ENCODE measurements at regions not wholly inside any gene's neighbourhood (a gene's known extent, or its start where the extent isn't known, plus 50 kb on each side); places are given as distances from the start of the nearest gene placed in this dataset.

- Mint-ChIP-seq H3K27me3 (peaks cover 2% of the 10 kb centered on the region), H3K4me1 (no peaks in the 10 kb centered on the region), H3K9me3 (no peaks in the 10 kb centered on the region), H3K27ac (no peak overlapping the region), H3K4me3 (no peak overlapping the region), H3K36me3 (ENCODE audit: low read depth) (no peaks in the 10 kb centered on the region)
- ChIA-PET POLR2A (no interaction called here), CTCF (no interaction called here)
- no peak for ATAC-seq (ENCODE audit: low read depth)
- intact Hi-C loops (cut with micrococcal nuclease): no loop called here
- no peak for TF ChIP-seq CTCF (IDR thresholded peaks at IDR 0.05)
- no peak for DNase-seq
These were observed 490.9 kb downstream of the NPHP4 start for GRCh38 chr1:5501206-5501930.

- H3K36me3 Mint-ChIP-seq (ENCODE audit: low read depth): no peaks in the 10 kb centered on the region
- DNase-seq (no peak), ATAC-seq (ENCODE audit: low read depth) (no peak)
- H3K9me3 Mint-ChIP-seq: no peaks in the 10 kb centered on the region
- ChIA-PET CTCF (no interaction called here), POLR2A (no interaction called here)
- H3K4me1 Mint-ChIP-seq: no peaks in the 10 kb centered on the region
- intact Hi-C loops (cut with micrococcal nuclease): no loop called here
- H3K27ac Mint-ChIP-seq: no peak overlapping the region
- H3K4me3 Mint-ChIP-seq: no peak overlapping the region
- H3K27me3 Mint-ChIP-seq: peaks cover 2% of the 10 kb centered on the region
- no peak for TF ChIP-seq CTCF (IDR thresholded peaks at IDR 0.05)
These were observed 491.7 kb downstream of the NPHP4 start for GRCh38 chr1:5500541-5500940.

- Mint-ChIP-seq H3K9me3 (no peaks in the 10 kb centered on the region), H3K27me3 (no peaks in the 10 kb centered on the region), H3K27ac (no peak overlapping the region), H3K36me3 (ENCODE audit: low read depth) (no peaks in the 10 kb centered on the region), H3K4me1 (no peaks in the 10 kb centered on the region), H3K4me3 (no peak overlapping the region)
- no peak for TF ChIP-seq CTCF (IDR thresholded peaks at IDR 0.05)
- ChIA-PET POLR2A (no interaction called here), CTCF (no interaction called here)
- intact Hi-C loops (cut with micrococcal nuclease): no loop called here
- DNase-seq (no peak), ATAC-seq (ENCODE audit: low read depth) (no peak)
These were observed 494.7 kb downstream of the NPHP4 start for GRCh38 chr1:5497503-5497902.

- DNase-seq (no peak), ATAC-seq (ENCODE audit: low read depth) (no peak)
- intact Hi-C loops (cut with micrococcal nuclease): no loop called here
These were observed 496.4 kb downstream of the NPHP4 start for GRCh38 chr1:5495596-5496410.

More at GRCh38 chr1:5495596-5496410, 496.4 kb downstream of the NPHP4 start:
- POLR2A ChIA-PET: no interaction called here
- Mint-ChIP-seq H3K36me3 (ENCODE audit: low read depth) (no peaks in the 10 kb centered on the region), H3K4me1 (no peaks in the 10 kb centered on the region), H3K27ac (no peak overlapping the region), H3K4me3 (no peak overlapping the region), H3K9me3 (no peaks in the 10 kb centered on the region), H3K27me3 (no peaks in the 10 kb centered on the region)
- TF ChIP-seq CTCF (IDR thresholded peaks at IDR 0.05): no peak
- CTCF ChIA-PET: no interaction called here

Data from activated B cell treated with CpG ODN at 0.5 μM for 24 hours (primary cell).